ENCODE measurements at regions not wholly inside any gene's neighbourhood (a gene's known extent, or its start where the extent isn't known, plus 50 kb on each side); places are given as distances from the start of the nearest gene placed in this dataset.

- Histone ChIP-seq H3K27me3 (ENCODE audit: insufficient read depth, low read length) (peaks cover 20% of the 10 kb centered on the region), H2AFZ (ENCODE audit: low read depth, low read length, poor library complexity, severe bottlenecking) (no peak overlapping the region), H3K27ac (ENCODE audit: low read depth, low read length) (no peak overlapping the region), H3K4me2 (ENCODE audit: low read length) (no peak overlapping the region), H3K4me3 (replicated peaks in 1 of 2; ENCODE audit: low read depth in 1 of 2, low read length in 2 of 2) (no peak overlapping the region), H3K36me3 (ENCODE audit: control insufficient read depth in 1 of 2, insufficient read depth in 2 of 2, low read length in 2 of 2) (no peaks in the 10 kb centered on the region), H3K9me3 (ENCODE audit: control insufficient read depth in 1 of 2, insufficient read depth in 1 of 2, low read depth in 1 of 2, low read length in 2 of 2) (no peaks in the 10 kb centered on the region), H3K9me2 (ENCODE audit: insufficient read depth) (no peaks in the 10 kb centered on the region), H4K20me1 (ENCODE audit: insufficient read depth) (no peaks in the 10 kb centered on the region), H3K79me2 (ENCODE audit: insufficient read depth, low read length) (no peaks in the 10 kb centered on the region), H3K9ac (ENCODE audit: low read length) (no peak overlapping the region), H3K4me1 (ENCODE audit: control insufficient read depth in 1 of 2, insufficient read depth in 2 of 2, low read length in 2 of 2) (no peaks in the 10 kb centered on the region)
- no TSS peak for BruUV-seq (replicated peaks)
- CTCF ChIA-PET = no interaction called here
- no peak for DNase-seq (ENCODE audit: low read depth, low spot score)
- POLR2A ChIA-PET = no interaction called here
- TF ChIP-seq CTCF (IDR thresholded peaks at IDR 0.05 in 2 of 3, conservative IDR thresholded peaks at IDR 0.05 in 1 of 3; ENCODE audit: borderline replicate concordance in 1 of 3, insufficient read depth in 1 of 3, low read depth in 2 of 3, low read length in 2 of 3) (no peak), EGR1 (IDR thresholded peaks at IDR 0.05; ENCODE audit: low read depth) (no peak), RAD21 (IDR thresholded peaks at IDR 0.05; ENCODE audit: low read depth) (no peak), ATF3 (IDR thresholded peaks at IDR 0.05) (no peak), SRF (IDR thresholded peaks at IDR 0.05; ENCODE audit: low read depth) (no peak), TCF7L2 (IDR thresholded peaks at IDR 0.05; ENCODE audit: borderline replicate concordance, extremely low read depth, insufficient read depth, insufficient read length) (no peak), SP1 (IDR thresholded peaks at IDR 0.05; ENCODE audit: low read depth) (no peak), EZH2 (IDR thresholded peaks at IDR 0.05) (no peak), REST (IDR thresholded peaks at IDR 0.05; ENCODE audit: low read depth) (no peak)
- RAD21 ChIA-PET (ENCODE audit: low non-redundant PET in 1 of 2, low total read pairs in 2 of 2, uncharacterized antibody in 2 of 2, unreplicated experiment in 2 of 2) = no interaction called here
- intact Hi-C loops (cut with micrococcal nuclease) = no loop called here
- no peak for ATAC-seq
Measured at GRCh38 chr12:105503619-105504018, 173.1 kb downstream of the C12orf75 start.
